AG09309 (cell line): ENCODE measurements at regions not wholly inside any gene's neighbourhood (a gene's known extent, or its start where the extent isn't known, plus 50 kb on each side); places are given as distances from the start of the nearest gene placed in this dataset.

Experiments used
- DNase-seq: peaks from one replicate; pipeline ENCODE4 v3.0.0-alpha.2; 2010; ENCODE audit warnings: low read depth
- H3K4me3 ChIP-seq: 2 replicates; pipeline ENCODE4 v1.5.1; 2011; ENCODE audit warnings: mild to moderate bottlenecking, low read depth, low read length, moderate library complexity; ENCODE audit not compliant: control insufficient read depth
- TF ChIP-seq, protein P1 (sequence below): IDR thresholded peaks from 2 replicates; pipeline ENCODE4 v1.5.1; 2011; ENCODE audit warnings: mild to moderate bottlenecking, low read depth, low read length, inconsistent platforms; ENCODE audit not compliant: insufficient read depth, control insufficient read depth; ENCODE audit errors: missing control alignments

GRCh38 chr9:96020792-96021550 is 145.5 kb downstream of the ERCC6L2 start:
- H3K4me3 ChIP-seq: peak overlapping the region; percentile 40
- DNase-seq: no peak

GRCh38 chr9:96020300-96020791 is 144.9 kb downstream of the ERCC6L2 start:
- TF ChIP-seq, protein P1, sequence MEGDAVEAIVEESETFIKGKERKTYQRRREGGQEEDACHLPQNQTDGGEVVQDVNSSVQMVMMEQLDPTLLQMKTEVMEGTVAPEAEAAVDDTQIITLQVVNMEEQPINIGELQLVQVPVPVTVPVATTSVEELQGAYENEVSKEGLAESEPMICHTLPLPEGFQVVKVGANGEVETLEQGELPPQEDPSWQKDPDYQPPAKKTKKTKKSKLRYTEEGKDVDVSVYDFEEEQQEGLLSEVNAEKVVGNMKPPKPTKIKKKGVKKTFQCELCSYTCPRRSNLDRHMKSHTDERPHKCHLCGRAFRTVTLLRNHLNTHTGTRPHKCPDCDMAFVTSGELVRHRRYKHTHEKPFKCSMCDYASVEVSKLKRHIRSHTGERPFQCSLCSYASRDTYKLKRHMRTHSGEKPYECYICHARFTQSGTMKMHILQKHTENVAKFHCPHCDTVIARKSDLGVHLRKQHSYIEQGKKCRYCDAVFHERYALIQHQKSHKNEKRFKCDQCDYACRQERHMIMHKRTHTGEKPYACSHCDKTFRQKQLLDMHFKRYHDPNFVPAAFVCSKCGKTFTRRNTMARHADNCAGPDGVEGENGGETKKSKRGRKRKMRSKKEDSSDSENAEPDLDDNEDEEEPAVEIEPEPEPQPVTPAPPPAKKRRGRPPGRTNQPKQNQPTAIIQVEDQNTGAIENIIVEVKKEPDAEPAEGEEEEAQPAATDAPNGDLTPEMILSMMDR: no peak
- H3K4me3 ChIP-seq: no peak overlapping the region

More at GRCh38 chr9:96020792-96021550, 145.5 kb downstream of the ERCC6L2 start:
- TF ChIP-seq, protein P1: no peak

More at GRCh38 chr9:96020300-96020791, 144.9 kb downstream of the ERCC6L2 start:
- DNase-seq: no peak
